ENCODE measurements at regions not wholly inside any gene's neighbourhood (a gene's known extent, or its start where the extent isn't known, plus 50 kb on each side); places are given as distances from the start of the nearest gene placed in this dataset.
"Not testable (repeated sequence)": the region's sequence is repeated elsewhere in the genome, so short reads cannot be mapped to it uniquely, and the experiment has no call there.

DNA sequence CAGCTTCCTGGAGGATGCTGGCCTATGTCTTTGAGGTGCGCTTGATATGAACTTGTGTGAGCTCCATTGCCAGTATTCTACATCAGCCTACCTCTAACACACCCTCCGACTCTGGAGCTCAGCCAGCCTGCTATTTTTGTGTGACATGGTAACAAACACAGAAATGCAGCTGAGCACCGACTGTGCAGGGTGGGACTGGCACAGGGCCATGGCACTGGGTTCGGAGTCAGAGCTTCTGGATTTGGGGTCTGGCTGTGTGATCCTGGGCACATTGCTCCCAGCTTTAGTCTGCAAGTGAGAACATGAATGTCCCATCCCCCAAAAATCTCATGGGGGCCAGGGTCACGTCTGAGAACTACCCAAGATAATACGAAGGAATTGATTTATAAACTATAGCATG lies 257.2 kb upstream of the CTBP2 start:
- no peak for DNase-seq (ENCODE audit: low read depth)
- no peak overlapping the region for H3K4me3 ChIP-seq (ENCODE audit: low read depth, low read length)
- TF ChIP-seq, protein P1, sequence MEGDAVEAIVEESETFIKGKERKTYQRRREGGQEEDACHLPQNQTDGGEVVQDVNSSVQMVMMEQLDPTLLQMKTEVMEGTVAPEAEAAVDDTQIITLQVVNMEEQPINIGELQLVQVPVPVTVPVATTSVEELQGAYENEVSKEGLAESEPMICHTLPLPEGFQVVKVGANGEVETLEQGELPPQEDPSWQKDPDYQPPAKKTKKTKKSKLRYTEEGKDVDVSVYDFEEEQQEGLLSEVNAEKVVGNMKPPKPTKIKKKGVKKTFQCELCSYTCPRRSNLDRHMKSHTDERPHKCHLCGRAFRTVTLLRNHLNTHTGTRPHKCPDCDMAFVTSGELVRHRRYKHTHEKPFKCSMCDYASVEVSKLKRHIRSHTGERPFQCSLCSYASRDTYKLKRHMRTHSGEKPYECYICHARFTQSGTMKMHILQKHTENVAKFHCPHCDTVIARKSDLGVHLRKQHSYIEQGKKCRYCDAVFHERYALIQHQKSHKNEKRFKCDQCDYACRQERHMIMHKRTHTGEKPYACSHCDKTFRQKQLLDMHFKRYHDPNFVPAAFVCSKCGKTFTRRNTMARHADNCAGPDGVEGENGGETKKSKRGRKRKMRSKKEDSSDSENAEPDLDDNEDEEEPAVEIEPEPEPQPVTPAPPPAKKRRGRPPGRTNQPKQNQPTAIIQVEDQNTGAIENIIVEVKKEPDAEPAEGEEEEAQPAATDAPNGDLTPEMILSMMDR (IDR thresholded peaks at IDR 0.05; ENCODE audit: insufficient read depth, low read depth, low read length) = no peak

DNA sequence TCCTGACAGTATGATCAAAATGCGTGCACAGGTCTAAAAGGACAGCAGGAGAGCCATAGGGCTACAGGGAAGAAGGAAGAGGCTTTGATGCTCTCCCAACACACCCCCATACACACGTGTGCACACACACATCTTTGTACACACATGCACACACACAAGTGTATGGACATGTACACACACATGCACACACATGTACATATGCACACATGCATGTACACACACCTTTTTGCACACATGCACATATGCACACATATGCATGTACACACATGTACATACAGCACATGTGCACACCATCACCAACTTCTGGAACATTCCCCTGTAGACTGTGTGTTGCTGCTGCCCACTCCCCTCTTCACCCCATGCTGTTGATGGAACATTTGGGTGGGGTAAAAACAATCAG lies 255.6 kb upstream of the CTBP2 start:
- H3K4me3 ChIP-seq (ENCODE audit: low read depth, low read length) = no peak overlapping the region
- TF ChIP-seq, protein P1 (IDR thresholded peaks at IDR 0.05; ENCODE audit: insufficient read depth, low read depth, low read length) = no peak
- DNase-seq (ENCODE audit: low read depth) = no peak

DNA sequence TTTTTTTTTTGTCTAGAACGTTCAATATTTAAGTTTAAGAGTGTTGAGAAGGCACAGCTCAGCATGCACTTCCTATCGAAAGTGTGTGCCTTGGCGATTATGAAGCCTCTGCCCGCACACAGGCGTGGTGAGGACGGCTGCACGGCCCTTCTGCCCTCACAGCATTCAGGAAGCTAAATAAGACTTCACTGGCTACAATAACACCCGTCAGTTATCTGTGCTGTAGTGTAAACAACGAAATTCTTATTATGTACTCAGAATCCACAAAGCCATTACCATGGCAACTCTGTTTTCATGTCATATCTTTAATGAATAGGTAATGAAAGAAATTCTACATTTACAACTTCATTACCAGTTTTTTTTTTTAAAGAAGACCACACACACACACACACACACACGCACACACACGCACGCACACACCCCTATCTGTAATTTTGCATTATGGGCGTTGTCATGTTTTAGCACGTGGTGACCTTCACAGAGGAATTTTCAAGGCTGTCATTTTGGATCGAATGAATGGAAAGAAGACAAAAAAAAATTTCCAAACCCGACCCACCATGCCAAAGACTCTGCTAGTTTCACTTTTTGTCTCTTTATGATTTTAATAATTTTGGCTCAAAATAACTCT lies 254.8 kb upstream of the CTBP2 start:
- peak; percentile 11 for DNase-seq (ENCODE audit: low read depth)
- TF ChIP-seq, protein P1 (IDR thresholded peaks at IDR 0.05; ENCODE audit: insufficient read depth, low read depth, low read length) = no peak
- H3K4me3 ChIP-seq (ENCODE audit: low read depth, low read length) = no peak overlapping the region

DNA sequence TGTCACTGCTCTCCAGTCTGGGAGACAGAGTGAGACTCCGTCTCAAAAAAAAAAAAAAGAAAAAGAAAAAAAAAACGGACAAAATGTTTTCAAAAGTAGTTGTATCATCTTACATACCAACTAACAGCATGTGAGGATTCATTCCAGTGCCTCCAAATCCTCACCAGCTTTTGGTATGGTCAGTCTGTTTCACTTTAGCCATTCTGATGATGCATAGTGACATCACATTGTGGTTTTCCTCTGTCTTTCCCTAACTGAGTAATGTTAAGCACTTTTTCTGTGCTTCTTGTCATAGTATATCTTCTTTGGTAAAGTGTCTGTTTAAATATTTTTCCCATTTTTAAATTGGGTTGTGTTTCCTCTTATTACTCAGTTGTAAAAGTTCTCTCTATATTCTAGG lies 251.4 kb upstream of the CTBP2 start:
- TF ChIP-seq, protein P1 (IDR thresholded peaks at IDR 0.05; ENCODE audit: insufficient read depth, low read depth, low read length) = no peak
- peak; percentile 66 for DNase-seq (ENCODE audit: low read depth)
- H3K4me3 ChIP-seq (ENCODE audit: low read depth, low read length) = no peak overlapping the region

DNA sequence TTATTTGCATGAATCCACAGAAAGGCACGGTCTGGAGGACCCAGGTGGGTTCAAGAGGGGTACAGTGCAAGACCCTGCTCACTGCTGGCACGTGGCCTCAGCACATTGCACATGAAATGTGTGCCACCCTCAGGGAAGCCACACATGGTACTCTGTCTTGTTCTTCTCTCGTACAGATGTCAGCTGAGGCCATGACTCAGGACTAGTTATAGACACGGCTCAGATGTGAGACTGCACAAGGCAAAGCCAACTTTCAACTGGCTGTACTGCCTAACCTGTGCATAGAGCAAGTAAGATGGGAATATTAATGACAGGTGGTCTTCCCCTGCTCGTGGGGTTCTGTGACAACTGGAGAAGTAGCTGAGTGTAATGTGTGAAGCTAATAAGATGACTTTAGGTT lies 249.4 kb upstream of the CTBP2 start:
- TF ChIP-seq, protein P1 (IDR thresholded peaks at IDR 0.05; ENCODE audit: insufficient read depth, low read depth, low read length) = no peak
- no peak for DNase-seq (ENCODE audit: low read depth)
- no peak overlapping the region for H3K4me3 ChIP-seq (ENCODE audit: low read depth, low read length)

DNA sequence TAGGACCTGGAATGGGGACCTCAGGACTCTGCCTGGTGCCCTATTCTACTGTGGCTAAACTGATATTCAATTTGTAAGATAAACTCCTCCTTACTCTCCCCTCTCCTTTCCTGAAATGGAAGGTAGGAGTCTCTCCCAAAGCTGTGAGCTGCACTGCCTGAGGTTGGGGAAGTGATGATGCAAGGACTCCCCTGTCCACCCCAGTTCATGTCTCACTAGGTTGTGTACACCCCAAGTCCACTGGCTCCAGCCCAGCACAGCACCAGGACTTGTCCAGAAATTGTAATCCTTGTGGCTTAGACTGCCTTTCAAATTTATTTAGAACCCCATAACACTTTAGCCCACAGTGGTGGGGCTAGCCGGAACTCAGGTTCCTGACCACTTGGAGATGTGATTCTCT lies 247.2 kb upstream of the CTBP2 start:
- TF ChIP-seq, protein P1 (IDR thresholded peaks at IDR 0.05; ENCODE audit: insufficient read depth, low read depth, low read length) = no peak
- H3K4me3 ChIP-seq (ENCODE audit: low read depth, low read length) = no peak overlapping the region
- DNase-seq (ENCODE audit: low read depth) = no peak

DNA sequence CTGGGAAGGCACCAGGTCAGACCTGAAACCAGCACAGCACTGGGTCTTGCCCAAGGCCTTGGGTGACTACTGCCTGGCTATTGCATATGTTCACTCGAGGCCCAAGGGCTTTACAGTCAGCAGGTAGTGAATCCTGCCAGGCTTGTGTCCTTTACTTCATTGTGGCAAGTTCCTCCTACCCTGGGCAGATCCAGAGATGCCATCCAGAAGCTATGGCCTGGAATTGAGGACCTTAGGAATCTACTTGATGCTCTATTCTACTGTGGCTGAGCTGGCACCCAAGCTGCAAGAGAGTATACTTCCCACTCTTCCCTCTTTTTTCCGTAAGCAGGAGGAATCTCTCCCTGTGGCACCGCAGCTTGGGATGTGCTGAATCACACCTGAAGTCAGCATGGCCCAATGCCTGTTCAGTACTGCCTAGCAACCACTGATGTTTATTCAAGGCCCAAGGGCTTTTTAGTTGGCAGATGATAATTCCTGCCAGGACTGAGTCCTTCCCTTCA lies 246.7 kb upstream of the CTBP2 start:
- no peak for DNase-seq (ENCODE audit: low read depth)
- H3K4me3 ChIP-seq (ENCODE audit: low read depth, low read length) = no peak overlapping the region
- TF ChIP-seq, protein P1 (IDR thresholded peaks at IDR 0.05; ENCODE audit: insufficient read depth, low read depth, low read length) = no peak

DNA sequence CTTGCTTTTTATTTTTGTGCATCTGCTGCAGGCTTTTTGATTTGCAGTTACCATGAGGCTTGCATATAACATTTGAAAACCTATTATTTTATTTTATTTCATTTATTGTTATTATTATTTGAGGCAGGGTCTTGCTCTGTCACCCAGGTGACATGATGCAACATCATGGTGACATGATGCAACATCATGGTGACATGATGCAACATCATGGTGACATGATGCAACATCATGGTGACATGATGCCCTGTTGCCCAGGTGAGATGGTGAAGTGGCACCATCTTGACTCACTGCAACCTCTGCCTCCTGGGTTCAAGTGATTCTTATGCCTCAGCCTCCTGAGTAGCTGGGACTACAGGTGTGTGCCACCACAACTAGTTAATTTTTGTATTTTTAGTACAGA lies 244.5 kb upstream of the CTBP2 start:
- not testable (repeated sequence) for DNase-seq (ENCODE audit: low read depth); H3K4me3 ChIP-seq (ENCODE audit: low read depth, low read length)
